GM21825 (cell line): ENCODE measurements at regions not wholly inside any gene's neighbourhood (a gene's known extent, or its start where the extent isn't known, plus 50 kb on each side); places are given as distances from the start of the nearest gene placed in this dataset.
A peak's percentile ranks its signal among the peaks of the same experiment; 100 is the strongest.

ENCODE experiments used
- ATAC-seq: cut with Tn5 transposase; IDR thresholded peaks from one replicate; pipeline ENCODE4 v1.9.1; 2021; ENCODE audit warnings: mild to moderate bottlenecking, moderate library complexity; ENCODE audit not compliant: unreplicated experiment

DNA sequence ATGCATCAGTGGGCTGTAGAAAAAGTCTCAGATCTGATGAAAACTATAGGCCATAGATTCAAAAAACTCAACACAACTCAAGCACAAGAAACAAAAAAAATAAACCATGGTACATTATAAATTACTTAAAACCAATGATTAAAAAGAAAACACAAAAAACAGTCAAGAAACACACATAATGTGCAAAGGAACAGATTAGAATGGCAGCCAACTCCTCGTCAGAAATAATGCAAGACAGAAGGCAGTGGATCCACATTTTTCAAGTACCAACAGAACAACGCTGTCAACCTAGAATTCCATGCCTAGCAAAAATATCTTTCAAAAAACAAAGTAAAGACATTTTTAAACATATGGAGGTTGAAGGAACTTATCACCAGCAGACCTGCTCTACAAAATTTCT lies 69.7 kb downstream of the PSMB1 start:
- no peak for ATAC-seq

DNA sequence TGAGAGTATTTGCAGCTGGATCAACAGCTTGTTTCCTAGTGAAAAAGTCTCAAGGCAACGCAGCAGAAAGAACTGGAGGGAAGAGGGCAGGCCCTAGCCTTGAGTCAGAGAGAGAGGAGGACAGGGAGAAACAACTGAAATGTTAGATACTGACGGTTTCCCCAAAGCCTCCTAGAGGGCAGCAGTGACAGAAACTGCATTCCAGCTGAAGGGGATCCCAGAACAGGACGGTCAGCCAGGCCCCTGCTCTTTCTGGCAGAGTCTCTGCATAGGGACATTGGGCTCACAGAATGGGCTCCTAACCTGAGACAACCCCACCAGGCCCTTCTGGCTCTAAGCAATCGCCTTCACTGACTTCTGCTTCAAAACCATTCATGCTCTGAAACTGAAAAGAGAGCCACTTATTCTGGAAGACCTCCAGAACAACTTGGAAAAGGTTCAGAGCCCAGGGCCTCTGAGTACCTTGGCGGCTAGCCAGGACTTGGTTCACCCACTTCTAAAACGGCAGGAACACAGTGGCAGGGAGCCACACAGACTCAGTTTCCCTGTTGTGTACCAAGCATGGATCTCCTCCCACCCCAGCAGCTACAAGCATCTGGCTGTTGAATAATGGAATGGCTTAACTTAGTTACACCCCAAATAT lies 72.9 kb downstream of the PSMB1 start:
- ATAC-seq = no peak

DNA sequence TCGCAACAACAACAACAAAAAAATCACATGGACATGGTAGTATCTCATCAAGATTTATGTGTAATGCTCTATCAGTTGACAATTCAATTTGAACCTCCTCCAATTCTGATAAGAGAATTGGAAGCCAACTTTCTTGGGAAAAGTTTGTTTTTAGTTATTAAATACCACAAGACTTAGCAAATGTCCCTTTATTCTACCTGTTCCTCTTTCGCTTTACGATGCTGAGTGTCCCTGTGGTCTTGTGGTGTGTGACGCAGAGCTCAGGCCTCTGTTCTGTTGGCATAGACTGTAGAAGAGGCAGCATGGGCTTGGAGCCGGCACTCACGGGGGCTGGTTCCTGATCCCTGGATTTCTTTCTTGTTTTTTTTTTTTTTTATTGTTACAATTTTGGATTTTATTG lies 76.7 kb downstream of the PSMB1 start:
- peak; percentile 50 for ATAC-seq

DNA sequence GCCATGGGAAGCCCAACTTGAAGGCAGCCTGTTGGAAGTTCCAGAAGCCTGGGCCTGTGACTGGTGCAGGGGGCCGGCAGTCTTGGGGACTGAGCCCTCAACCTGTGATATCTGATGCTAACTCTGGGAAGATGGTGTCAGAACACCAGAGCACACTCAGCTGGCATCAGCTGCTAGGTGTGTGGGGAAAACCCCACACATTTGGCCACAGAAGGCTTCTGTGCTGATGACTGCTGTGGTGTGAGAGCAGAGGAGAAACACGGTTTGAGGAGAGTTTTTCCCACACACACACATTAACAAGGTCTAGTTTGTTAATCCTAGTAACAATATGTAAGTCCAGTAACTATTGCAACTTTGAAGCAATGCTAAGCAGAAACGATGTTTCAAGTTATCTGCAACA lies 78.0 kb downstream of the PSMB1 start:
- ATAC-seq = no peak

DNA sequence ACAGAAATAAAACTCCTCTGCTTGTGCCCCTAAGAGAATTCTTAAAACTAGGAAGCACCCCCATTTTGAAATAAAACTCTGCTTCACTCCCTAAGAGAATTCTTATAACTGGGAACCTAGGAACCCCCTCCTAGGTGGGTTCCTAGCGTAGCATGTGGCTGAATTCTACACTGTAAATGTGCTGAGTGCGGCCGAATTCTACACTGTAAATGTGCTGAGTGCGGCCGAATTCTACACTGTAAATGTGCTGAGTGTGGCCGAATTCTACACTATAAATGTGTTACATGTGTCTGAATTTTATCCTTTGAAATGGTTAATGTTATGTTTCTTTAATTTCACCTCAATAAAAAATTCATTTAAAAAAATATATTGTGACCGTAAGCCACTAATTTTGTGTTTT lies 79.3 kb downstream of the PSMB1 start:
- no peak for ATAC-seq

DNA sequence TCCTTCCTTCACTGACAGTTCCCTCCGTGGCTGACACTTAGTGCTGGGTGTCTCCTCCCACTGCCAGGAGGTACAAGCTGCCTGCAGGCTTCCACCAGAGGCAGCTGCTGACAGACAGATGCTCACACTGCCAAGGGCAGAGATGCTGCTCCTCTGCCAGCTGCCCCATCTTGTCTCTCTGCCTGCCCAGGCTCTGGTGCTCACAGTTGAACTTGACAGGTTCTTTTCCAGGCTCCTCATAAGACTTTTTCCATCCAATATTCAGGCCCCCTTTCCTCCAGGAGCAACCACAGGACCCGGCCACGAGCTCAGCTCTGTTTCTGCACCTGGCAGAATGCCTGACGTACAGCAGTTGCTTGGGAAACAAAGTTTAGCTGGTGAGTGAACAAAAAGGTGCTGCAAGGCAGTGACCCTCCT lies 79.8 kb downstream of the PSMB1 start:
- ATAC-seq = no peak

DNA sequence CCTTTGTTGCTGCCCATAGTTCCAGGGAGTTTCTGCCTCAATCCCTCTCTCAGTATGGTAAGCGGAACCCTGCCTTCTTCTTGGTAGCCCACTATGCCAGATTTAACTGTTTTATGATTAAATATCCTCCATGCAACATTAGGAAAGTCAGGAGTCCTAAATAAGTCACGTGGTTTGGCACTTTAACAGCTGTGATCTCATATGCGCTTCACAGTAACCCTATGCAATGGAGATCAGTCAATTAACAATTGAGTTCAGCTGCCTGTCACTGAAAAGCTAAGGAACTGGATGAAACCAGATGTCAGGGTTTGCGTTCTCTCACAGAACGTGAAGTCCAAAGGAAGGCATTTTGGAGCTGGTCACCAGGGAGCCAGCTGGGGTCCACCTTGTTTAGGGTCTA lies 81.6 kb downstream of the PSMB1 start:
- ATAC-seq = no peak

DNA sequence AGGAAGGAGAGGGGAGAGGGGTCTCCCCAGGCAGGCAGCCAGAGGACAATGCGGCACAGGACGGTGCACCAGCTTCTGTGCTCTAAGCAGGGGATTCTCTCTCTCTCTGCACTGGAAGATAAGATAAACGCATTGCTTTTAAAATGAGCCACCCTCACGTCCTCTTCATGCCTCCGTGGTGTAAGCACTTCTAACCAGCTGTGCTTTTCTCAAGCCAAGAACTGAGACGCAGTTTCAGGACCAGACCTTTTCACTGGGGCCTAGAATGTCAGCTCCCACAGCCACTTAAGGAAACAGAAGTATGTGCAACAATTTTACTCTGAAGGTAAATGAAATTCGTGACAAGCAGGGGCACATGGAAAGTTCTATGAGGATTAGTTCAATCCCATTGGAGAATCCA lies 82.4 kb downstream of the PSMB1 start:
- no peak for ATAC-seq

DNA sequence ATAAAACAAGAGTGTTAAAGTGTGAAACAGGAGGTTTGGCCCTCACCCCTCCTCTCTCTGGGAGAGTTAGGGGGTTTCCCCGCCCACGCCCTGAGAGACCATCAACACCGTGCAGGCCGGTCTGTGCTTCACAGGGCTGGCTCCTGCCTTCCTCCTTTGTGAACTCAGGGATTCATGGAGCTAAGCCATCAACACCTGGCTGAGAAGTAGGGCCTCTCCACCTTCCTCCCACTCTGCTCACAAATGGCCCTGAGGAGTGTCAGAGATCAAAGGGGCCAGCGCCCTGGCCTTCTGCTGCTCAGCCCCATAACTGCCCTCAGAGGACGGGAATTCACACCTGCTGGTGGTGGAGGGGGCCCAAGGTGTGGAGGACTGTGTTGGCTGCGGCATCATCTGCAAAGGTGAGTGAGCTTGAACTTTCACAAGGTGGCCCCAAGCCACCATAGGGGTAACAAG lies 88.6 kb downstream of the PSMB1 start:
- ATAC-seq = no peak

DNA sequence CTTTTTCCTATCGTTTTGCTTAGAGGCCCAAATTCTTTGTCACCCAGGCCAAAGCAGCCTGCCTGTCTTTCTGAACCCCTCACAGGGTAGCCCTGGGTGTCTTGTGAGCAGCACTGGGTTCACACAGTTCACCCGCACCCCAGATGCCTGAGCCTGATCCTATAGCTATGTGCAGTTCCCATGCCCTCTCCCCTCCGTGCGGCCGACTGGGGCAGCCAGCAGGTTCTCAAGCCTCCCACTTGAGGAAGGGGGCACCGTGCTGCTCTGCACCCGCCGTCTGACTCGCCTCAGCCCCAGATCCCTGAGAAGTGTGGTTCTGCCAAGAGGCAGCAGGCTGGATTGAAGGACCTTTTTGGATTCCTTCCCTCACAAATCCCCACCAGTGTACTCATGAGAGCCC lies 89.0 kb downstream of the PSMB1 start:
- ATAC-seq = no peak

DNA sequence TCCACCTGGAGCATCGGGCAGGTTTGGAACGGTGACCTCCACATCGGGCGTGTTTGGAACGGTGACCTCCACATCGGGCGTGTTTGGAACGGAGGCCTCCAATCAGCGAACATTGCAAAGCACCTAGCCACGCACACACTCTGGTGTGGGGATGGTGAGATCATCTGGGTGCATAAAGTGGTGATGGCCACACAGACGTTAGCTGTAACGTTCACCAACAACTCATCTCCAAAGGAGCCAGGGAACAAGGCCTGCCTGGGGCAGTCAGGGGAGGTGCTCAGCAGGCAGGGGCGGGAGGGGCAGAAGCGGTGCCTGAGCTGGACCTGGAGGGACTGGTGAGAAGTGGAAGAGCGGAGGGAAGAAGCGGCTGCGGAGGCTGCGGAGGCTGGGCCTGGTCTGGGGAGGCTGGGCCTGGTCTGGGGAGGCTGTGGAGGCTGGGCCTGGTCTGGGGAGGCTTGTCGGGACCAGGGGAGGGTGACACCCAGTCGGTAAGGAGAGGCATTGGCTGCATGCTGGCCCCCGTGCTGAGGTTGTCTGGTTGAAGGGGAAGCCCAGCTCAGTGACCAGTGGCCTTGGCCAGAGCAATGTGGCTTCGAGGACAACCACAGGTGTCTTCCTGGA lies 89.9 kb downstream of the PSMB1 start:
- ATAC-seq = no peak

DNA sequence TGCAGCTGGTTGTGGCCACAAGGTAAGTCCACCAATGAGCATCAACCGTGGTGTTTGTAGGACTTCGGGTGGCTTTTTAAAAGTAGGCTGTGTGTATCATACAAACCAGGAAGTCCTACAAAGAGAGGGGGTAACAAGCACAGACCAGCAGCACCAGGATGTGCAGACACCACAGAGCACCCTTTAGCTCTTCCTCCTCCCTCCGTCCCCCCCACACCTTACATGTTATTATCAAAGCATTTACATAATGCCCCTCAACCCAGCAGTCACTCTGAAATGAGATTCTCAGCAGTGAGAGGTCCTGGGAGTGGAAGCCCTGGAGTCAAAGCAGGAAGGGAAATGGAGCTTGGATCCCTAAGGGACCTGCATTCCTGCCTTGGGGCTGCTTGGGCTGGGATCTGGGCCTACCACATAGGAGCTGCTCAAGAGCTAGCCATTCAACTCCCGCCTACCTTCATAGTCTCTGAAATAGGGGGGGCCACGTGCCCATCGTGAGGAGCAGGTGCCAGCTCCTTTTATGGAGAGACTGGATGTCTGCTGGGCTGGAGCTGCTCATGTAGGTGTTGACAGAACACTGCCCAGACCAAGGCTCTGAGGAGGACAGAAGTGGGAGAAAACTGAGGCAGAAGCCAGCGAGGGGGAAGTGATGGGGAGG lies 90.6 kb downstream of the PSMB1 start:
- no peak for ATAC-seq

DNA sequence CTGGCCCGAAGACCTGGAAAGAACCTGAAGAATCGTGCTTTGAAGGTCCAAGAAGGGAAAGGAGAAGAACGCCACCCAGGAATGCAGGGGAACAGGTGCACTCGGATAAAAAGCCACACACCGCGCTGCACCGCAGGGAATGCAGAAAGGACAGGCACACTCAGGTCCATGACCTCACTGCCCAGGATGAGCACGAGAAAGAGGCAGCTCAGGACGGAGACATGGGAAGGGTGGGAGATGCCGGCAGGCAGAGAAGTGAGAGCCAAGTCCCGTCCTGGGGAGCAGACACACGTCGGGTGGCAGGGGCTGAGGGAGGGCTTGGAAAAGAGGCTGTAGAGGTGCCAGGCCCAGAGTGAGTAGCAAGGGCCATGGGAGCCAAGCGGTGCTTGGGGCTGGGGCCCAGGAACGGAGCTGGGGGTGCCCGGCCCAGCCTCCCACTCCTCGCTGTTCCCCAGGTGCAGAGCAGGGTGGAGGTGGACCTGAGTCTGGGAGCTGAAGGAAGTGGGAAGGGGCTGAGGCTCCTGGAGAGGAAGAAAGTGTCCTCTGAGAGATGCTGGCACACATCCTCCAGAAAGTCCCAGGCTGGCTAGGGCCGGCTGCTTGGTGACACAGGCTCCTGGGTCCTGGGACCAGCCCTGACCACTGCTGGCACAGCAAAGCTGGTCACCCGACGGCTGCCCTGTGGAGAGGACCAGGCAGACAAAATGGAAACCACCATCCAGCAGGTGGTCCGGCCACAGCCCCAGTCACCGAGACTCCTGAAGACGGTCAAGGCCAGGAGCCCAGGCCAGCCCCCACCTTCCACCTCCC lies 91.3 kb downstream of the PSMB1 start:
- ATAC-seq = no peak

DNA sequence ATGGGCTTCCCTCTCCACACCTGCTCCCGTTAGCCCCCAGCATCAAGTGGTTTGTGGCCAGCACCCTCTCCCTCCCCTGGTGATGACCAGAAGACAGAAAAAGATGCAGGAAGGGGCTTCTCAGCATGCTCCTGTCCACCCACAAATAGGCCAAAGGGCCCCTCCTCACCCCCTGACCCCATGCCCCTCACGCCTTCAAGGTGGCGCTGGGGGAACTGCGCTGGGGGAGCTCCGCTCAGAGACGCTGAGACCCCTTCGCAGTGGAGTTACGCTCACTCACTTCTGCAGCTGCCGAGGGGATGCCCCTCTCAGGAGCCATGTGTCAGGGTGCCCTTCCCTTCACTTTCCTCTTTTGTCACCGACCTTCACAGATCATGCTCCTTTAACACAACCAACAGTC lies 92.0 kb downstream of the PSMB1 start:
- ATAC-seq = no peak

DNA sequence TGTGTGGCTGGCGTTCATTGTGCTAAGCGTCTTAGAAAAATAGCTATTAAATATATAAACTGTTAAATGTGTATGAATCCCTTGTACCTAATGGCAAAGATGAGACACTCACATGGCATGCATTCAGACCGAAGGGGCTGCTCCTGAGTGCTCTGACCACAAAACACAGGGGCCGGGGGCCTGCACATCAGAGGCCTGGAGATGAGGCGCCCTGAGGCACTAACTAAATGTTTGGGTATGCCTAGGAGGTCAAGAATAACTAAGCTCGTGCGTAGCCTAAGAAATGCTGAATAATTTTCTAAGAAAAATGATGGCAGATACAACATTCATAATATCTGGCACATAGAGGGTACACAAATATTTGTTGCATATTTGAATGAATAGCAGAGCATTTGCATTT lies 92.5 kb downstream of the PSMB1 start:
- ATAC-seq = no peak

DNA sequence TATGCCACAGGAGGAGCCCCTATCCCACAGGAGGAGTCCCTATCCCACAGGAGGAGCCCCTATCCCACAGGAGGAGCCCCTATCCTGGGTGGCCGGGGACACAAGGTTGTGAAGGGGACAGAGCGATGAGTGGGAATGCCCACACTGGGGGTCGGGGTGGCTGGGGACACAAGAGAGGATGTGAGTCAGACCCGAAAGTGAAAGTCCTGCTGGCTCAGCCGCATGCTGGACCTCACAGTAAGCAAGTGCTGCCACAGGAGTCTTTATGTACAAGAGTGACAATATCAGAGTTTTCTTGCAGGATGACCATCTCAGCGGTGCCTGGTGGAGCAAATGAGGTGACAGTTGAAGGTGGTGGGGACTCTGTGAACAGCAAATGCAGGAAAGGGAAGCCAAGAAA lies 93.7 kb downstream of the PSMB1 start:
- ATAC-seq = peak; percentile 88

DNA sequence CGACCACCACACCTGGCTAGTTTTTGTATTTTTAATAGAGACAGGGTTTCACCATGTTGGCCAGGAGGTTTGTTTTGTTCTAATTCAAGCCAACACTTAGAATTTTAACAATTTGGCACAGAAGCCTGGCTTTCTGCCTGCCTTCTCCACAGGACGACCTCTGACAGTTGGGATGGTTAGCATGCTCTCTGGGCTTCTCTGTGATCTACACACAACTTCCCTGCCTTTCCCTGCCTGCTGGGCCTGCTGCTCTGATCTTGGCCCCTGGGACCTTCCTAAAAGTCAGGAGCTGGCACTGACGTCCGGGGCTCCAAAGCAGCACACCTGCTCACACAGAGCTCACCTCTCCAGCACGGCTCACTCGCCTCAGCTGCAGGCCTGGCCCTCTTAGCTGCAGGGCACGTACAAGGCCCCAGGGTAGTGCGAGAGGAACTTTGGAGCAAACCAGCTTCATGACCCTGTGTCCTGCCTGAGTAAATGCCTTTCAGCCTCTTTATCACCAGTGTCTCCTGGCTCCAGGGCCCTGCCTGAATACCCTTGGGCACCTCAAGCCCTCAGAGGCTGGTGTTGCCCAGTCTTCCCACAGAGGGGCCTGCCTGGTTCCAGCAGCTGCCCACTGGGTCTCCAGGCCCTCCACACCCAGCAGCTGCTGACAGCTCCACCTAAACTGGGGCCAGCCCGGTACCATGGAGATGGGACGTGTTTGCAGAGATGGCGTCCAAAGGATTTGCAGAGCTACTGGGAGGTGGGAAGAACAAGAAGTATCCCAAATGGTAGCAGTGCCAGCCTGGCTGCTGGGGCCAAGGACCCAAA lies 96.0 kb downstream of the PSMB1 start:
- ATAC-seq = no peak
